CD4-positive, alpha-beta T cell (primary cell): ENCODE measurements at regions not wholly inside any gene's neighbourhood (a gene's known extent, or its start where the extent isn't known, plus 50 kb on each side); places are given as distances from the start of the nearest gene placed in this dataset.
"Not testable (repeated sequence)": the region's sequence is repeated elsewhere in the genome, so short reads cannot be mapped to it uniquely, and the experiment has no call there.

Experiments
- ATAC-seq: fragments of 200-7000 bp; cut with Tn5 transposase; one replicate; pipeline ENCODE4 v1.10.0; 2022; ENCODE audit warnings: mild to moderate bottlenecking; ENCODE audit not compliant: poor library complexity
- CTCF ChIA-PET: fragments of 350-600 bp; sonication (Branson Sonifier 250); formaldehyde crosslinking; loops from one replicate; lab custom pipeline; 2021; ENCODE audit warnings: antibody characterized with exemption, inconsistent platforms; lab: Charles Lee
- POLR2A ChIA-PET: fragments of 350-600 bp; sonication (Branson Sonifier 250); formaldehyde crosslinking; loops from one replicate; lab custom pipeline; 2021; ENCODE audit warnings: antibody characterized with exemption, inconsistent platforms; lab: Charles Lee
- DNase-seq, 14 experiments: peaks; one replicate each; pipeline ENCODE4 v3.0.0-alpha.2; 2013 to 2020; ENCODE audit warnings: mixed read lengths in 2 of 14
- H3K27ac ChIP-seq, 2 donors: one replicate each; pipeline versions ENCODE4 v1.5.1 to v1.7.0; 2013; ENCODE audit warnings: low read length in 2 of 2, low read depth in 1 of 2, mild to moderate bottlenecking in 1 of 2
- H3K27me3 ChIP-seq, 2 experiments: 1 replicate in 1 of 2; 2 replicates in 1 of 2; pipeline versions ENCODE4 v1.6.1 to v1.7.0; 2013; ENCODE audit warnings: low read length in 2 of 2, control low read depth in 1 of 2, mild to moderate bottlenecking in 1 of 2, moderate library complexity in 1 of 2; ENCODE audit not compliant: insufficient read depth in 2 of 2, control insufficient read depth in 1 of 2
- H3K36me3 ChIP-seq: one replicate; pipeline ENCODE4 v1.6.1; 2013; ENCODE audit warnings: low read length, control low read depth; ENCODE audit not compliant: insufficient read depth
- H3K4me1 ChIP-seq: one replicate; pipeline ENCODE4 v1.6.1; 2013; ENCODE audit warnings: low read length, control low read depth; ENCODE audit not compliant: insufficient read depth
- H3K4me3 ChIP-seq: one replicate; pipeline ENCODE4 v1.5.1; 2013; ENCODE audit warnings: mild to moderate bottlenecking, low read length, moderate library complexity
- H3K9me3 ChIP-seq, 2 experiments: 1 replicate in 1 of 2; 2 replicates in 1 of 2; pipeline versions ENCODE4 v1.6.1 to v1.7.0; 2013; ENCODE audit warnings: low read length in 2 of 2, mild to moderate bottlenecking in 2 of 2, control low read depth in 1 of 2, moderate library complexity in 1 of 2; ENCODE audit not compliant: control insufficient read depth in 1 of 2, insufficient read depth in 1 of 2
- H3K27ac Mint-ChIP-seq: one replicate; pipeline ENCODE4 v1.8.0; 2020; ENCODE audit warnings: mixed read lengths
- H3K27me3 Mint-ChIP-seq: one replicate; pipeline ENCODE4 v1.8.0; 2021; ENCODE audit warnings: mixed read lengths
- H3K36me3 Mint-ChIP-seq: one replicate; pipeline ENCODE4 v1.8.0; 2021; ENCODE audit warnings: low read depth, mixed read lengths
- H3K4me1 Mint-ChIP-seq: one replicate; pipeline ENCODE4 v1.8.0; 2021; ENCODE audit warnings: low read depth, mixed read lengths
- H3K4me3 Mint-ChIP-seq: one replicate; pipeline ENCODE4 v1.8.0; 2020; ENCODE audit warnings: mild to moderate bottlenecking, mixed read lengths
- H3K9me3 Mint-ChIP-seq: one replicate; pipeline ENCODE4 v1.8.0; 2020; ENCODE audit warnings: mixed read lengths
- intact Hi-C, 2 experiments: fragments of 100-400 bp; cut with DNase I in 1 of 2; cut with micrococcal nuclease in 1 of 2; formaldehyde crosslinking; loops; one replicate each; pipeline versions ENCODE4 v1.15.1 to v1.9.0; 2023 to 2025; cut with DNase I, micrococcal nuclease
- TF ChIP-seq, protein P1 (sequence below): fragments of 200-600 bp; IDR thresholded peaks from one replicate; pipeline ENCODE4 v1.8.0; 2022; ENCODE audit warnings: antibody characterized with exemption, mild to moderate bottlenecking

DNA sequence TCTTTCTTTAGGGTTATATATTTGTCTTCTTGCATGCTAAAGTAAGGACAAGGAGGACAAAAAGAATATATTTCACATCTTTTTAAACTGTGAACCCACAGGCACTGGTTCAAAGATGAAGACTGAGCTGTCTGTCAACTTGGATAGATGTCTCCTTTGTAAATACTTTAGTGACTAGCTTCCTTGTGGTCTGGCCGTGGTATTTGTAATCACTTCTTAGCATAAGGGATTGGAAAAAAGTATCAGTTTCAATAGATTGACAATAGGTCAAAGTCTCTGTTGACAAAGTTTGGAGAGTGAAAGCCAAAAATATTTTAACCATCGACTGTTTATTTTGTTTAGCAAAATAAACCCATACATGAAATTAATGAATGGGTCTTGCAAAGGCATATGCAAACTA, 91.4 kb downstream of the TMEM167A start:
- no peaks in the 10 kb centered on the region for H3K27me3 Mint-ChIP-seq

DNA sequence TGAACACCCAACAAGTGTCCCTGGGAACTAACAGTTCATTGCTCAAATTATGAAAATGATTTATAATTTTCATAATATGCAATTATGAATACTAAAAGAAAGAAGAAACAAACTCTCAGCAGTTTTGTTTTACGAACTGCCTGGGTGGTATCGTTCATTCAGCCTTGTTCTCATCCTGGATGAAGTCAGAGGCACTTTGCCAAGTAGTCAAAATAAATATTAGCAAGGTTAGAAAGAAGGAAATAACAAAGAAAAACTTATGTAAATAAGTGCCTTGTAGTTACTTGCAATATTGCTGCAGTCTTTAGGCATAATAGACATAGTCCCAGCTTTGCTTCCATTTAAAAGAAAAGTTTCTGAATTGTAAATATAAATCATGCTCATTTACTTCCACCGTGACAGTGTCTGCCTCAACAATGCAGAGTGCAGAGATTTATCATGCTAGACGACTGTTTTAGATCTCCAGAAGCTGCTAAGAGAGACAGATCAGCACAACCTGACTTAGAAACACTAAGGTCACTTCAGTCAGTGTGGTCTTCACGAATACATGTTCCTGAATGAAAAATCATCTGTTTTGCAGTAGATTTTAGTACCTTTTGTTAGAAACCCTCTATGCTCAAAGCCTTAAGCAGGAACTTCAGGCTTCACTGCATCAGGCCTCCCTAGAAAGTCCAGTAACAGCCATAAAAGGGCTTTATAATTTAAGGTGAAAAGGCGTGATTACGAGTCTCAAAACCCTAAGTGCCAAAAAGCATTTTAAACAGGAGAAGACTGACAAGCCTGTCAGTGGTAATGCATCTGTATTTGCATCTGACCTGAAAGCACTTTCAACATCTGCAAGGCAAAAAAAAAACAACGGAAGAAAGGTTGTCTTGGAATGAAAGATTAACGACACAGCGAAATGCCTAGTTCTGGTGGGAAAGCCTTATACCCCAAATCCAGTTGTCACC, 92.1 kb downstream of the TMEM167A start:
- no peaks in the 10 kb centered on the region for H3K36me3 ChIP-seq
- H3K9me3 ChIP-seq, result peaks cover 0 to 4% of the 10 kb centered on the region in 2 experiments
- Mint-ChIP-seq H3K9me3 (no peaks in the 10 kb centered on the region), H3K36me3 (no peaks in the 10 kb centered on the region), H3K4me1 (no peaks in the 10 kb centered on the region), H3K4me3 (no peak overlapping the region), H3K27ac (no peak overlapping the region), H3K27me3 (no peaks in the 10 kb centered on the region)
- CTCF ChIA-PET, result no interaction called here
- no peaks in the 10 kb centered on the region for H3K27me3 ChIP-seq
- no peak overlapping the region for H3K4me3 ChIP-seq
- H3K27ac ChIP-seq, result no peak overlapping the region
- no peaks in the 10 kb centered on the region for H3K4me1 ChIP-seq
- TF ChIP-seq, protein P1, sequence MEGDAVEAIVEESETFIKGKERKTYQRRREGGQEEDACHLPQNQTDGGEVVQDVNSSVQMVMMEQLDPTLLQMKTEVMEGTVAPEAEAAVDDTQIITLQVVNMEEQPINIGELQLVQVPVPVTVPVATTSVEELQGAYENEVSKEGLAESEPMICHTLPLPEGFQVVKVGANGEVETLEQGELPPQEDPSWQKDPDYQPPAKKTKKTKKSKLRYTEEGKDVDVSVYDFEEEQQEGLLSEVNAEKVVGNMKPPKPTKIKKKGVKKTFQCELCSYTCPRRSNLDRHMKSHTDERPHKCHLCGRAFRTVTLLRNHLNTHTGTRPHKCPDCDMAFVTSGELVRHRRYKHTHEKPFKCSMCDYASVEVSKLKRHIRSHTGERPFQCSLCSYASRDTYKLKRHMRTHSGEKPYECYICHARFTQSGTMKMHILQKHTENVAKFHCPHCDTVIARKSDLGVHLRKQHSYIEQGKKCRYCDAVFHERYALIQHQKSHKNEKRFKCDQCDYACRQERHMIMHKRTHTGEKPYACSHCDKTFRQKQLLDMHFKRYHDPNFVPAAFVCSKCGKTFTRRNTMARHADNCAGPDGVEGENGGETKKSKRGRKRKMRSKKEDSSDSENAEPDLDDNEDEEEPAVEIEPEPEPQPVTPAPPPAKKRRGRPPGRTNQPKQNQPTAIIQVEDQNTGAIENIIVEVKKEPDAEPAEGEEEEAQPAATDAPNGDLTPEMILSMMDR, result no peak
- POLR2A ChIA-PET, result no interaction called here
- no peak for DNase-seq
- ATAC-seq, result no peak
- intact Hi-C loops, result no loop called here

More for the DNA sequence above, 91.4 kb downstream of the TMEM167A start:
- Mint-ChIP-seq H3K9me3 (no peaks in the 10 kb centered on the region), H3K4me1 (no peaks in the 10 kb centered on the region), H3K4me3 (no peak overlapping the region), H3K27ac (no peak overlapping the region), H3K36me3 (no peaks in the 10 kb centered on the region)
- DNase-seq (no peak), ATAC-seq (no peak)
- H3K36me3 ChIP-seq, result no peaks in the 10 kb centered on the region
- no peaks in the 10 kb centered on the region for H3K4me1 ChIP-seq
- CTCF ChIA-PET, result interaction anchor here (1.6 kb wide), 1 partner anchor 11 kb away, joined by 5 read pairs; no protein-coding TSS in a partner anchor
- no peaks in the 10 kb centered on the region for H3K27me3 ChIP-seq
- POLR2A ChIA-PET, result no interaction called here
- intact Hi-C loops, result no loop called here
- H3K4me3 ChIP-seq, result no peak overlapping the region
- H3K27ac ChIP-seq, result no peak overlapping the region
- no peaks in the 10 kb centered on the region for H3K9me3 ChIP-seq
- TF ChIP-seq, protein P1, result no peak

DNA sequence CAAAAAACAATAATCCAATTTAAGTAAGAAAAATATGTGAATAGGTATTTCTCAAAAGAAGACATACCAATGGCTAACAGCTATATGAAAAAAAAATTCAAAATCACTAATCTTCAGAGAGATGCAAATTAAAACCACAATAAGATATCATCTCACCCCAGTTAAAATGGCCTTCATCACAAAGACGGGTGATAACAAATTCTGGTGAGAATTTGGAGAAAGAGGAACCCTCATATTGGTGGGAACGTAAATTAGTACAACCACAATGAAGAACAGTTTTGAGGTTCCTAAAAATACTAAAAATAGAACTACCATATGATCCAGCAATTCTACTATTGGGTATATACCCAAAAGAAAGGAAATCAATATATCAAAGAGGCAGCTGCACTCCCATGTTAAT, 94.3 kb downstream of the TMEM167A start:
- Mint-ChIP-seq H3K27me3 (no peaks in the 10 kb centered on the region), H3K27ac (no peak overlapping the region), H3K4me1 (no peaks in the 10 kb centered on the region), H3K9me3 (peaks cover 5% of the 10 kb centered on the region), H3K4me3 (no peak overlapping the region), H3K36me3 (peaks cover 2% of the 10 kb centered on the region)
- Histone ChIP-seq H3K27ac (no peak overlapping the region), H3K27me3 (no peaks in the 10 kb centered on the region), H3K9me3 (peaks cover 0 to 5% of the 10 kb centered on the region in 2 experiments), H3K4me1 (no peaks in the 10 kb centered on the region), H3K36me3 (no peaks in the 10 kb centered on the region), H3K4me3 (no peak overlapping the region)
- ChIA-PET CTCF (no interaction called here), POLR2A (no interaction called here)
- DNase-seq (no peak), ATAC-seq (no peak)
- intact Hi-C loops, result no loop called here
- TF ChIP-seq, protein P1, result no peak

DNA sequence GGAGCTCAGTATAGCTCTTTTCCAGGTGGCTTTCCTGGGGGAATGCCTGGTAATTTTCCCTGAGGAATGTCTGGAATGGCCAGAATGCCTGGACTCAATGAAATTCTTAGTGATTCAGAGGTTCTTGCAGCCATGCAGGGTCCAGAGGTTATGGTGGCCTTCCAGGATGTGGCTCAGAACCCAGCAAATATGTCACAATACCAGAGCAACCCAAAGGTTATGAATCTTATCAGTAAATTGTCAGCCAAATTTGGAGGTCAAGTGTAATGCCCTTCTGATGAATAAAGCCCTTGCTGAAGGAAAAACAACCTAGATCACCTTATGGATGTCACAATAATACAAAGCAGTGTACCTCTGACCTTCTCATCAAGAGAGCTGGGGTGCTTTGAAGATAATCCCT, 100.3 kb downstream of the TMEM167A start:
- Mint-ChIP-seq H3K36me3 (peaks cover 15% of the 10 kb centered on the region), H3K9me3 (peaks cover 19% of the 10 kb centered on the region), H3K27me3 (peaks cover 12% of the 10 kb centered on the region)
- intact Hi-C loops, CTCF ChIA-PET, H3K4me3 ChIP-seq, H3K4me1 Mint-ChIP-seq, H3K36me3 ChIP-seq, ATAC-seq, POLR2A ChIA-PET, H3K27ac ChIP-seq, H3K27me3 ChIP-seq, H3K27ac Mint-ChIP-seq, H3K4me3 Mint-ChIP-seq, DNase-seq, H3K4me1 ChIP-seq: not testable (repeated sequence)
- peaks cover 13 to 19% of the 10 kb centered on the region in 2 experiments for H3K9me3 ChIP-seq
